ENCODE measurements at regions not wholly inside any gene's neighbourhood (a gene's known extent, or its start where the extent isn't known, plus 50 kb on each side); places are given as distances from the start of the nearest gene placed in this dataset.

- TF ChIP-seq CTCF (IDR thresholded peaks at IDR 0.05), result no peak
- no peak for TF ChIP-seq POLR2A (IDR thresholded peaks at IDR 0.05)
Observed at GRCh38 chr16:49081086-49081485, 200.6 kb downstream of the CBLN1 start.
